ENCODE measurements at regions not wholly inside any gene's neighbourhood (a gene's known extent, or its start where the extent isn't known, plus 50 kb on each side); places are given as distances from the start of the nearest gene placed in this dataset.

DNA sequence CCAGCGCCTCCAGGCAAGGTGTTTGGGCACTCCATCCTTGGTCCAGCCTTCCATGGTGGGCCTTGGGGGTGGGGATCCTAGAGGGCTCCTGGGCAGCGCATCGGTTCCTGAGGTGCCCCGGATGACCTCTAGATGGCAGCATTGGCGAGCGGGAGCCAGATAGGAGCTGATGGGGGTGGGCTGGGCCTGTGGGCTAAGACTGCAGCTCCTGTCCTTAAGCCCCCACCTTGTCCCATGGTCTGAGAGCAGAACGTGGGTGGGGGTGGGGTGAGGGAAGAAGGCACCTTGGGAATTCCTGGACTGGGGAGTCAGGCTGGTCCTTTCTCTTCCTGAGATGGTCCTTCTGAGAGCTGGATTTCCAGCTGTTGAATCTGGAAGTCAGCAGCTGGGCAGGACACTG lies 93.4 kb upstream of the CSF3R start:
- peak; percentile 33 to 69 for DNase-seq (ENCODE audit: low read depth in 1 of 2, low spot score in 2 of 2)

GRCh38 chr1:36573445-36573844 lies 90.7 kb upstream of the CSF3R start:
- H3K4me3 ChIP-seq = no peak overlapping the region
- H3K36me3 ChIP-seq = no peaks in the 10 kb centered on the region
- peaks cover 11% of the 10 kb centered on the region for H3K27me3 ChIP-seq (replicated peaks)
- no peak for DNase-seq (ENCODE audit: low read depth in 1 of 2, low spot score in 2 of 2)
- no peaks in the 10 kb centered on the region for H3K4me1 ChIP-seq (replicated peaks)
- no peaks in the 10 kb centered on the region for H3K9me3 ChIP-seq (replicated peaks)
- no peak overlapping the region for H3K27ac ChIP-seq

More for the DNA sequence above, 93.4 kb upstream of the CSF3R start:
- no peak overlapping the region for H3K27ac ChIP-seq
- no peaks in the 10 kb centered on the region for H3K36me3 ChIP-seq
- peaks cover 15% of the 10 kb centered on the region for H3K27me3 ChIP-seq (replicated peaks)
- no peak overlapping the region for H3K4me3 ChIP-seq
- no peaks in the 10 kb centered on the region for H3K4me1 ChIP-seq (replicated peaks)
- H3K9me3 ChIP-seq (replicated peaks) = no peaks in the 10 kb centered on the region

DNA sequence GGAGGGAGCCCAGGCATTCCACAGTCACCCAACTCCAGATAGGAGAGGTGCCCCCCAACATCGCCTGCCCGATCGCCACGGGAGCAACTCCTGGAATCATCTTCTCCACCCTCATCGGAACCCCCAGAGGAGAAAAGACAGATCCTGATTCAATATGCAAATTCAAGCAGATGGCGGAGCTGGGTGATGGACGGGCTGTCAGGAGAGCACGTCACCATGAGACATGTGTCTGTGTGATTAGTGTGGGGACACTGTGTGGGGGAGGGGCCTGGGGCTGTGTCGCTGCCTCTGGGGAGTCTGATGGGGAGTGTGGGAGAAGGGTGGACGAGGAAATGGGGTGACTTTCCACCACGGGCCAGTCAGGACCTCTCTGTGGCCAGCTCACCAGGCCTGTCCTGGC lies 90.2 kb upstream of the CSF3R start:
- peaks cover 11% of the 10 kb centered on the region for H3K27me3 ChIP-seq (replicated peaks)

DNA sequence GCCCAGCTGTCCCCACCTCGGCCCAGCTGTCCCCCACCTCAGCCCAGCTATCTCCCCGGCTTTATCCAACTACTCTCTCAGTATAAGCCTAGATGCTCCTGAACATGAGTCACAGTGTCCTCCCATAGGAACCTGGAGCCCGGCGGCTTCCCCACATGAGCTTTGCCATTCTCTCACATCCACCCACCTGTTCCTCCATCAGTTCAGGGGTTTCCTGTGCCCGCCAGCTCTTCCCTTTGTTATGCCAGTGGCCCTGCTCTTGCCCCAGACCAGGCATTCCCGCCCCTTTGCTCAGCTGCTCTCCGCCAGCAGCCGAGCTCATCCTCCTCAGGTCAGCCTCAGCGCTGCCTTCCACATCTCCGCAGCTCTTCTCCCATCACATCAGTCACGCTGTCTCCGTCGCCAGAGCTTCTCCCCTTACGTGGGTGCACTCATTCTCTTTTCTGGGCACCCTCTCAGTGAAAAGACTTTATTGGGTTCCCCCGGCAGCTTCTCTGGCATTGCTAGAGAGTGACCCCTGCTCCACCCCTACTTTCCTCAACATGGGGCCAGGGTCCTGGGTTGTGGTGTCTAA lies 89.5 kb upstream of the CSF3R start:
- Histone ChIP-seq H3K27me3 (replicated peaks) (peaks cover 13% of the 10 kb centered on the region), H3K9me3 (replicated peaks) (no peaks in the 10 kb centered on the region), H3K27ac (no peak overlapping the region), H3K4me3 (no peak overlapping the region), H3K4me1 (replicated peaks) (no peaks in the 10 kb centered on the region), H3K36me3 (no peaks in the 10 kb centered on the region)
- DNase-seq (ENCODE audit: low read depth in 1 of 2, low spot score in 2 of 2) = no peak

More for the DNA sequence above, 90.2 kb upstream of the CSF3R start:
- H3K36me3 ChIP-seq = no peaks in the 10 kb centered on the region
- no peak overlapping the region for H3K27ac ChIP-seq
- no peak for DNase-seq (ENCODE audit: low read depth in 1 of 2, low spot score in 2 of 2)
- no peaks in the 10 kb centered on the region for H3K4me1 ChIP-seq (replicated peaks)
- H3K9me3 ChIP-seq (replicated peaks) = no peaks in the 10 kb centered on the region
- no peak overlapping the region for H3K4me3 ChIP-seq

- H3K36me3 ChIP-seq = no peaks in the 10 kb centered on the region
- no peak overlapping the region for H3K4me3 ChIP-seq
- no peaks in the 10 kb centered on the region for H3K9me3 ChIP-seq (replicated peaks)
- H3K27ac ChIP-seq = no peak overlapping the region
- DNase-seq (ENCODE audit: low read depth in 1 of 2, low spot score in 2 of 2) = no peak
- no peaks in the 10 kb centered on the region for H3K4me1 ChIP-seq (replicated peaks)
- H3K27me3 ChIP-seq (replicated peaks) = peaks cover 18% of the 10 kb centered on the region
These were observed 88.4 kb upstream of the CSF3R start for GRCh38 chr1:36571106-36571505.

GRCh38 chr1:36570478-36571060 lies 87.9 kb upstream of the CSF3R start:
- H3K27me3 ChIP-seq (replicated peaks) = peaks cover 18% of the 10 kb centered on the region
- no peaks in the 10 kb centered on the region for H3K36me3 ChIP-seq
- no peak for DNase-seq (ENCODE audit: low read depth in 1 of 2, low spot score in 2 of 2)
- no peak overlapping the region for H3K4me3 ChIP-seq
- H3K27ac ChIP-seq = no peak overlapping the region
- no peaks in the 10 kb centered on the region for H3K9me3 ChIP-seq (replicated peaks)
- no peaks in the 10 kb centered on the region for H3K4me1 ChIP-seq (replicated peaks)

DNA sequence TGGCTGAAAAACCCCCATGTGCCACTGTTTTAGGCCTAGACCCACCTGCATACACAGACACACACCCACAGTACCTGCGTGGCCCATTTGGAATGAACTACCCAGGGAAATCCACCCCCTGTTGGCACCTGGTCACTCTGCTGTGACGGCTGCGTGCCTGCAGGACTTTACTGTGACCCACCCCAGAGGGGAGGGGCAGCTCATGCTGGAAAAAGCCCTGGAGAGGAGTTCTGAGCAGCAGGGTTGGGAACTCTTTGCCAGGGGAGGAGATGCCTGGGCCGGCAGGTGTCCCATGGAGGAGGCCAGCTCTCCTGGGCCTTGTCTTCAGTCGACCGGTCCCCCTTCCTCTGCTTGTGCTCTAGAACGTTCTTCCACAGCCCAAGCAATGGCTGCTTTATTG lies 87.3 kb upstream of the CSF3R start:
- Histone ChIP-seq H3K27ac (no peak overlapping the region), H3K4me3 (no peak overlapping the region), H3K4me1 (replicated peaks) (no peaks in the 10 kb centered on the region), H3K27me3 (replicated peaks) (peaks cover 18% of the 10 kb centered on the region), H3K9me3 (replicated peaks) (no peaks in the 10 kb centered on the region), H3K36me3 (no peaks in the 10 kb centered on the region)
- no peak for DNase-seq (ENCODE audit: low read depth in 1 of 2, low spot score in 2 of 2)

- Histone ChIP-seq H3K36me3 (no peaks in the 10 kb centered on the region), H3K27ac (no peak overlapping the region), H3K4me1 (replicated peaks) (no peaks in the 10 kb centered on the region), H3K27me3 (replicated peaks) (peaks cover 14% of the 10 kb centered on the region), H3K4me3 (no peak overlapping the region), H3K9me3 (replicated peaks) (no peaks in the 10 kb centered on the region)
- DNase-seq (ENCODE audit: low read depth in 1 of 2, low spot score in 2 of 2) = peak in 1 of 2 experiments; percentile 25
These were observed 85.1 kb upstream of the CSF3R start for GRCh38 chr1:36567601-36568341.

DNA sequence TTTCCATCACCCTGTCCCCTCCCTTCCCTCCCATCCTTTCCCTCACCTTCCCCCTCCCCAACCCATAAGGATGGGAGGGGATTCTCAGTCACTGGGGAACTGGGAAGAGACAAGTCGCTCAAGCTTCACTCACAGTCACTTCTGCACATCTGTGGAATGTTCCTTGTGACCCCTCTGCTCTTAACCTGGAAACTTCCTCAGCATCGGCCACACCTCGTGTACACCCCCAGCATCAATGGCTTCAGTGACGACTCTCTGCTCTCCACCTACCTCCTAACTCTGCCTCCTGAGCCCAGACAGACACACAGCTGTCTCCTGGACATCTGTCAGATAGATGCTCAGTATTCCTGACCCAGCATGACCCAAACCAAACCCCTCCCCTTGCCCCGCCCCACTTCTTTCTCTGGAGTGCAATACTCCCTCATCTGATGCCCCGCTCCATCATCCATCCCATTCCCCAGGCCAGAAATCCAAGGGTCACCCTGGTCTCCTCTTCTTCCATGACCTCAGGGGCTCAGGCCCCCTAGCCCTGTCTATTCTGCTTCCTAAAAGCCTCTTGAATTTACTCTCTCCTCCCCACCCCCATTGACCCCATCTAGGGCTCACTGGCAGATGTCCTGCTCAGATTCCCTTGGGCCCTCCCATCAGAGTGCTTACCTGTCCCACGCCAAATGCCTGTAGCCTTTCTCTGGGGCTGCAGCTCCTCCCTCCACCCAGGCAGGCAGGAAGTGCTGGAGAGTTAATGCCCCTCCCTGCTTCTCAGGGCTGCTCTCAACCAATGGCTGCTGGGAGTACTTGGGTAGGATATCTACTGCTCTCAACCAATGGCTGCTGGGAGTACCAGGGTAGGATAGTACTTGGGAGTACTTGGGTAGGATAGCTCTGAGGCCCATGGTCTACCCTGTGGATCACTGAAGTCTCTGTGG lies 83.1 kb upstream of the CSF3R start:
- no peaks in the 10 kb centered on the region for H3K36me3 ChIP-seq
- no peak overlapping the region for H3K4me3 ChIP-seq
- peaks cover 7% of the 10 kb centered on the region for H3K27me3 ChIP-seq (replicated peaks)
- H3K27ac ChIP-seq = no peak overlapping the region
- H3K9me3 ChIP-seq (replicated peaks) = no peaks in the 10 kb centered on the region
- DNase-seq (ENCODE audit: low read depth in 1 of 2, low spot score in 2 of 2) = peak in 1 of 2 experiments; percentile 37
- no peaks in the 10 kb centered on the region for H3K4me1 ChIP-seq (replicated peaks)

- no peak overlapping the region for H3K4me3 ChIP-seq
- no peaks in the 10 kb centered on the region for H3K9me3 ChIP-seq (replicated peaks)
- no peaks in the 10 kb centered on the region for H3K36me3 ChIP-seq
- peaks cover 11% of the 10 kb centered on the region for H3K27me3 ChIP-seq (replicated peaks)
- no peak overlapping the region for H3K27ac ChIP-seq
- H3K4me1 ChIP-seq (replicated peaks) = no peaks in the 10 kb centered on the region
- DNase-seq (ENCODE audit: low read depth in 1 of 2, low spot score in 2 of 2) = peak in 1 of 2 experiments; percentile 30
These were observed 79.5 kb upstream of the CSF3R start for GRCh38 chr1:36562181-36562685.

GRCh38 chr1:36561361-36561724 lies 78.6 kb upstream of the CSF3R start:
- Histone ChIP-seq H3K27me3 (replicated peaks) (peaks cover 7% of the 10 kb centered on the region), H3K4me3 (no peak overlapping the region), H3K36me3 (no peaks in the 10 kb centered on the region), H3K27ac (no peak overlapping the region), H3K9me3 (replicated peaks) (no peaks in the 10 kb centered on the region), H3K4me1 (replicated peaks) (no peaks in the 10 kb centered on the region)
- peak in 1 of 2 experiments; percentile 17 for DNase-seq (ENCODE audit: low read depth in 1 of 2, low spot score in 2 of 2)

- Histone ChIP-seq H3K27me3 (replicated peaks) (peaks cover 10% of the 10 kb centered on the region), H3K36me3 (no peaks in the 10 kb centered on the region), H3K4me3 (no peak overlapping the region), H3K4me1 (replicated peaks) (no peaks in the 10 kb centered on the region), H3K27ac (no peak overlapping the region), H3K9me3 (replicated peaks) (no peaks in the 10 kb centered on the region)
- DNase-seq (ENCODE audit: low read depth in 1 of 2, low spot score in 2 of 2) = peak in 1 of 2 experiments; percentile 33
These were observed 78.1 kb upstream of the CSF3R start for GRCh38 chr1:36560621-36561360.

- H3K27ac ChIP-seq = no peak overlapping the region
- no peaks in the 10 kb centered on the region for H3K4me1 ChIP-seq (replicated peaks)
- H3K4me3 ChIP-seq = no peak overlapping the region
- H3K36me3 ChIP-seq = no peaks in the 10 kb centered on the region
- peak in 1 of 2 experiments; percentile 33 for DNase-seq (ENCODE audit: low read depth in 1 of 2, low spot score in 2 of 2)
- H3K9me3 ChIP-seq (replicated peaks) = no peaks in the 10 kb centered on the region
- H3K27me3 ChIP-seq (replicated peaks) = peaks cover 10% of the 10 kb centered on the region
These were observed 77.5 kb upstream of the CSF3R start for GRCh38 chr1:36560177-36560576.
